Tibial nerve (tissue), 4 donors: ENCODE measurements at regions not wholly inside any gene's neighbourhood (a gene's known extent, or its start where the extent isn't known, plus 50 kb on each side); places are given as distances from the start of the nearest gene placed in this dataset.

Experiments used
- CTCF ChIP-seq, 5 experiments: fragments of 200-600 bp in 3 of 5; fragments of 450-650 bp in 2 of 5; sonication (generic) in 3 of 5; IDR thresholded peaks; one replicate each; pipeline ENCODE4 v1.5.1; 2016 to 2019; ENCODE audit warnings: antibody characterized with exemption in 5 of 5, mild to moderate bottlenecking in 3 of 5, moderate library complexity in 2 of 5
- EP300 ChIP-seq, 2 donors: sonication (generic); formaldehyde crosslinking; IDR thresholded peaks; one replicate each; pipeline ENCODE4 v1.6.1; 2017; ENCODE audit warnings: antibody characterized with exemption in 2 of 2, mild to moderate bottlenecking in 1 of 2

- no peak for TF ChIP-seq CTCF (IDR thresholded peaks at IDR 0.05)
- TF ChIP-seq EP300 (IDR thresholded peaks at IDR 0.05), result no peak
These were observed 117.7 kb upstream of the PLCB4 start for GRCh38 chr20:8951164-8951563.
